ENCODE measurements at regions not wholly inside any gene's neighbourhood (a gene's known extent, or its start where the extent isn't known, plus 50 kb on each side); places are given as distances from the start of the nearest gene placed in this dataset.
"Not testable (repeated sequence)": the region's sequence is repeated elsewhere in the genome, so short reads cannot be mapped to it uniquely, and the experiment has no call there.

DNA sequence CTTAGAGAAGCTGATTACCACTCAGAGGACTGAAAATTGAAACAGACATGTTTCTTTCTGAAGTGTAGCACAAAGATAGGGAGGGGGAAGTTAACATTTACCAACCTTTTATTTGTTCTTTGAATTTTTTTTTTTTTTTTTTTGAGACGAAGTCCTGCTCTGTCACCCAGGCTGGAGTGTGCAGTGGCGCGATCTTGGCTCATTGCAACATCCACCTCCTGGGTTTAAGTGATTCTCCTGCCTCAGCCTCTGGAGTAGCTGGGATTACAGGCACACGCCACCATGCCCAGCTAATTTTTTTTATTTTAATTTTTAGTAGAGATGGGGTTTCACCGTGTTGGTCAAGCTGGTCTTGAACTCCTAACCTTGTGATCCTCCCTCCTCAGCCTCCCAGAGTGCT lies 87.8 kb upstream of the AKAP13 start:
- not testable (repeated sequence) for TF ChIP-seq CTCF (IDR thresholded peaks at IDR 0.05); EP300 (IDR thresholded peaks at IDR 0.05); POLR2A (IDR thresholded peaks at IDR 0.05; ENCODE audit: low read depth); POLR2AphosphoS5 (IDR thresholded peaks at IDR 0.05)
